ENCODE measurements at regions not wholly inside any gene's neighbourhood (a gene's known extent, or its start where the extent isn't known, plus 50 kb on each side); places are given as distances from the start of the nearest gene placed in this dataset.

- Histone ChIP-seq H3K4me1 (ENCODE audit: control insufficient read depth, insufficient read depth, low read length) (peaks cover 3% of the 10 kb centered on the region), H3K9me3 (ENCODE audit: control insufficient read depth, low read length) (no peaks in the 10 kb centered on the region), H3K36me3 (ENCODE audit: control insufficient read depth, insufficient read depth, low read length, severe bottlenecking) (no peaks in the 10 kb centered on the region), H3K9ac (ENCODE audit: low read length) (peak overlapping the region; percentile 17), H3K4me3 (ENCODE audit: low read length) (no peak overlapping the region), H3K27me3 (replicated peaks; ENCODE audit: control insufficient read depth, insufficient read depth, low read length) (peaks cover 5% of the 10 kb centered on the region)
- DNase-seq (ENCODE audit: low read depth) = peak; percentile 90
Measured at GRCh38 chr11:112588252-112588694, 327.6 kb upstream of the PLET1 start.

DNA sequence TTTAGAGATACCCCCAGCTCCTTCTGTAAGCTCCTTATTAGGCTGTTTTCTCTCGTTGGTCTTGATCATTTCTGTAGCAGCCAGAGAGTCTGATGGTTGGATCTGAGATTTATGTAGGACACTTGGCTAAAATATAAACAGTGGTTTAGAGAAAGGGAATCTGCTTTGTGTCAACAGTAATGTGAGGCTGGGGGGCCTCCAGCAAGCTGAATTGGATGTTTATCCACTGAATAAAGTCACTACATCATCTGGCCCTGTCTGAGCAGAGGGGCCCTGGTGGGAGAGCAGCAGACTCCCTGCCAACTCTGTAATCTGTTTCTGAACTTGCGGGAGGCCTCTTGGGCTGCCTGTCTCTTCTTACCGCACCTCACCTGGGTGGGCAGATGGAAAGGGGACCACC lies 328.5 kb upstream of the PLET1 start:
- no peak for DNase-seq (ENCODE audit: low read depth)
- H3K27me3 ChIP-seq (replicated peaks; ENCODE audit: control insufficient read depth, insufficient read depth, low read length) = peaks cover 5% of the 10 kb centered on the region
- no peak overlapping the region for H3K9ac ChIP-seq (ENCODE audit: low read length)
- H3K36me3 ChIP-seq (ENCODE audit: control insufficient read depth, insufficient read depth, low read length, severe bottlenecking) = no peaks in the 10 kb centered on the region
- peaks cover 3% of the 10 kb centered on the region for H3K4me1 ChIP-seq (ENCODE audit: control insufficient read depth, insufficient read depth, low read length)
- H3K4me3 ChIP-seq (ENCODE audit: low read length) = no peak overlapping the region
- H3K9me3 ChIP-seq (ENCODE audit: control insufficient read depth, low read length) = no peaks in the 10 kb centered on the region

GRCh38 chr11:112590764-112591163 lies 330.1 kb upstream of the PLET1 start:
- Histone ChIP-seq H3K9me3 (ENCODE audit: control insufficient read depth, low read length) (no peaks in the 10 kb centered on the region), H3K4me3 (ENCODE audit: low read length) (no peak overlapping the region), H3K9ac (ENCODE audit: low read length) (no peak overlapping the region), H3K27me3 (replicated peaks; ENCODE audit: control insufficient read depth, insufficient read depth, low read length) (no peaks in the 10 kb centered on the region), H3K36me3 (ENCODE audit: control insufficient read depth, insufficient read depth, low read length, severe bottlenecking) (no peaks in the 10 kb centered on the region), H3K4me1 (ENCODE audit: control insufficient read depth, insufficient read depth, low read length) (peaks cover 3% of the 10 kb centered on the region)
- DNase-seq (ENCODE audit: low read depth) = no peak

- DNase-seq (ENCODE audit: low read depth) = no peak
- H3K9ac ChIP-seq (ENCODE audit: low read length) = no peak overlapping the region
- no peaks in the 10 kb centered on the region for H3K27me3 ChIP-seq (replicated peaks; ENCODE audit: control insufficient read depth, insufficient read depth, low read length)
- H3K36me3 ChIP-seq (ENCODE audit: control insufficient read depth, insufficient read depth, low read length, severe bottlenecking) = no peaks in the 10 kb centered on the region
- H3K4me3 ChIP-seq (ENCODE audit: low read length) = no peak overlapping the region
- H3K9me3 ChIP-seq (ENCODE audit: control insufficient read depth, low read length) = no peaks in the 10 kb centered on the region
- peaks cover under 1% of the 10 kb centered on the region for H3K4me1 ChIP-seq (ENCODE audit: control insufficient read depth, insufficient read depth, low read length)
Measured at GRCh38 chr11:112593440-112593839, 332.8 kb upstream of the PLET1 start.

DNA sequence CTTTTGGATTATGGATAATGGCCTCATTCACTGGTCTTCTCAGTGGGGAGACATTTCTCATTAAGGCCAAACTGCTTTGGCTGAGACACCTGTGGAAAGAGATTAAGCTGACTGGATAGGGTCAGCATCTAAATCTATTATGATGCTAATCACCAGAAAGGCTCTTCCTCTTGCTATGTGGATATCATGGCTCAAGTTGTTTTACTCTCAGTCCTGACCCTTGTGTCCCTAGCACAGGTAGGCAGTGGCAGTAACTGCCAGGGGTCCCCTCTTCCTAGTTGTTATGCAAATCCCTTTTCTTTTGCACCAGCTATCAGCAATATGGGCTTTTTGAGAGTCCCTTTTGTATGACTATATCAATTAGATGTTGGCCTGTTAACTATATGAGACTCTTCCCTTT lies 335.7 kb upstream of the PLET1 start:
- H3K27me3 ChIP-seq (replicated peaks; ENCODE audit: control insufficient read depth, insufficient read depth, low read length) = no peaks in the 10 kb centered on the region
- no peak for DNase-seq (ENCODE audit: low read depth)
- no peak overlapping the region for H3K9ac ChIP-seq (ENCODE audit: low read length)
- no peaks in the 10 kb centered on the region for H3K4me1 ChIP-seq (ENCODE audit: control insufficient read depth, insufficient read depth, low read length)
- no peak overlapping the region for H3K4me3 ChIP-seq (ENCODE audit: low read length)
- H3K36me3 ChIP-seq (ENCODE audit: control insufficient read depth, insufficient read depth, low read length, severe bottlenecking) = no peaks in the 10 kb centered on the region
- H3K9me3 ChIP-seq (ENCODE audit: control insufficient read depth, low read length) = no peaks in the 10 kb centered on the region

DNA sequence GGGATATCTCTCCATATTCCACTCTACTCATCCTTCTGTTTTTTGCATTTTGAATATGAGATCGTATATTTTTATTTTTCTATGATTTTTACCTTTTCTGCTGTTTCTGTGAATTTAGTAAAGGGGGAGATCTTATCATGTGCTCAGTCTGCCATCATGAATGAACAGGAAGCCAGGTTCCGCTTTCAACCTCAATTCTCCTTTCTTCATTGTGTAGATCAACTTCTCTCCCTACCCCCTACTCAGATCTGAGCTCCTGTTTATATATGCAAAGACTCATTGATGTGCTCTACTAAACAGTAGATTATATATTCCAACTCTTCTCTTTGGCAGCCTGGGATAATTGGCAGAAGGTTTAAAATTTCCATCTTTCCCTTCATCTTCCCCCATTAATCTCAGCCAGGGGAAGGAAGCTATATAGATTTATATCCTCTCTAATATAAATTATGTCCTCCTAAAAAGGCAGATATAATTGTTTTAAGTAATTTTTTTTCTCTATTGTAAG lies 336.7 kb upstream of the PLET1 start:
- Histone ChIP-seq H3K4me1 (ENCODE audit: control insufficient read depth, insufficient read depth, low read length) (no peaks in the 10 kb centered on the region), H3K4me3 (ENCODE audit: low read length) (no peak overlapping the region), H3K9me3 (ENCODE audit: control insufficient read depth, low read length) (no peaks in the 10 kb centered on the region), H3K9ac (ENCODE audit: low read length) (no peak overlapping the region), H3K36me3 (ENCODE audit: control insufficient read depth, insufficient read depth, low read length, severe bottlenecking) (no peaks in the 10 kb centered on the region), H3K27me3 (replicated peaks; ENCODE audit: control insufficient read depth, insufficient read depth, low read length) (no peaks in the 10 kb centered on the region)
- no peak for DNase-seq (ENCODE audit: low read depth)

DNA sequence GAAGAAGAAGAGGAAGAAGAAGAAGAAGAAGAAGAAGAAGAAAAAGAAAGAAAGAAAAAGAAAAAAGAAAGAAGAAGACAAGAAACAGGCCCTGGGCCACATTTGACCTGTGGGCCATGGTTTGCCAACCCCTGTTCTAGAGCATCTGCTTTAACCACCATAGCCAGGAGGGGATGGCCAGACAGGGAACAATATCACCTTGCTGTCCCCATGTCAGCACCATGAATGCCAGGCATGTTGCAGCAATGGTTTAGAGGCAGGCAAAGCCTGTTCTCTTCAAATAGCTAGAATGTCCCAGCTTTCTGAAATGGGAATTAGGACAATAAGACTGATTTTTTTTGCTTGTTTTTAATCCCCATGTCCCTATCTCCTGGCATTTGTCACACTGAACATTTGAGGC lies 338.6 kb upstream of the PLET1 start:
- no peak for DNase-seq (ENCODE audit: low read depth)
- H3K9me3 ChIP-seq (ENCODE audit: control insufficient read depth, low read length) = no peaks in the 10 kb centered on the region
- no peak overlapping the region for H3K4me3 ChIP-seq (ENCODE audit: low read length)
- H3K27me3 ChIP-seq (replicated peaks; ENCODE audit: control insufficient read depth, insufficient read depth, low read length) = no peaks in the 10 kb centered on the region
- no peaks in the 10 kb centered on the region for H3K4me1 ChIP-seq (ENCODE audit: control insufficient read depth, insufficient read depth, low read length)
- no peak overlapping the region for H3K9ac ChIP-seq (ENCODE audit: low read length)
- H3K36me3 ChIP-seq (ENCODE audit: control insufficient read depth, insufficient read depth, low read length, severe bottlenecking) = no peaks in the 10 kb centered on the region

DNA sequence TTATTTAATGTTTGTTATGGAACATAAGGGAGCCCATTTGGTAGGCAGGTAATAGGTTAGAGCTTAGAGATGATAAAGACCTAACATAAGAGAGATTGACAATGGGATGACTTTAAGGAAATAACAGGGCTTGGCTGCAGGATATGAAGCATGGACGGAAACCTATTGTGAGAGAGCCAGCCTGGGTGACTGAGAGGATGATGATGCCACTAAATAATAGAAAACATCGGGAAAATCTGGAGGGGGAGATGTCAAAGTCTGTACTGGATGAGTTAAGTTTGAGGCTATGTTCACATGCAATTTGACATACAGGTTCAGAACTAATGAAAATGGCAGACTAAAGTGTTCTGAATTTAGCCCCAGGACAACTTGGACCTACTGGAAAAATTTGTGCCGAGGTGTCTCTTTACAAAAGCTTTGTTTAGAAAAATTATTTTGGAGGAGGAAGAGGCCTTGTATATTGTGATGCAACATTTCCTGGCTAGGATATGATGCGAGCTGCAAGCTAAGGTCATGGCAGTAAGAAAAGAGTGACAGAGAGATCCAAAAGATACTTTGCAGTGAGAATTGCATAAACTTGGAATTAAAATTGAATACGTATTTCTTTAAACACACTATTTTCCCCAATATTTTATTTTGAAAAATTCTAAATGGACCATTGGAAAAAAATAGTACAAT lies 339.3 kb upstream of the PLET1 start:
- H3K4me1 ChIP-seq (ENCODE audit: control insufficient read depth, insufficient read depth, low read length) = no peaks in the 10 kb centered on the region
- H3K9ac ChIP-seq (ENCODE audit: low read length) = no peak overlapping the region
- no peaks in the 10 kb centered on the region for H3K9me3 ChIP-seq (ENCODE audit: control insufficient read depth, low read length)
- DNase-seq (ENCODE audit: low read depth) = no peak
- H3K4me3 ChIP-seq (ENCODE audit: low read length) = no peak overlapping the region
- no peaks in the 10 kb centered on the region for H3K27me3 ChIP-seq (replicated peaks; ENCODE audit: control insufficient read depth, insufficient read depth, low read length)
- H3K36me3 ChIP-seq (ENCODE audit: control insufficient read depth, insufficient read depth, low read length, severe bottlenecking) = no peaks in the 10 kb centered on the region

DNA sequence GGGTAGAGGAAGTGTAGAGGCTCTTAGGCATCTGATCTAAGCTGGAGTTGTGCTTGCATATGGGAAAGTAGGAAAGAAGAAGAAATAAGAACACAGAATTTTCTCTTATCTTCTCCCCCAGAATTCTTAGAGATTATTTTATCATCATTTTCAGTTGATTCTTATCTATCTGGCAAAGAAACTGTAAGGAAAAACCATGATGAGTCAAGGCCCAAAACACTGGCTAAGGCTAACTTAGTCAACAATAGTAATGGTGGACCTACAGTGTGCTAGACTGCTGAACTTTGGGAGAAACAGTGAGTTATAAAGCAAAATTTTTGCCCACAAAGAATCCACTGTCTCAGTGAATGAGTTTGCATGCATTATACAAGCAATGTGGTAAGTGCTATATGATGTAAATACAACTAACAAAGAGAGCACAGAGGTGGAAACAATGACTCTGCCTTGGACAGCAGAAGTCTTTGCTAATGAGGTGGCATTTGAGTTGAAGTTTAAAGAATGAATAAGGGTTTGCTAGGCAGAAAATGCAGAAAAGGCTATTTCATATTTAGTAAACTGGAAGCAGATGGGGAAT lies 344.5 kb upstream of the PLET1 start:
- Histone ChIP-seq H3K9me3 (ENCODE audit: control insufficient read depth, low read length) (no peaks in the 10 kb centered on the region), H3K27me3 (replicated peaks; ENCODE audit: control insufficient read depth, insufficient read depth, low read length) (no peaks in the 10 kb centered on the region), H3K36me3 (ENCODE audit: control insufficient read depth, insufficient read depth, low read length, severe bottlenecking) (no peaks in the 10 kb centered on the region), H3K9ac (ENCODE audit: low read length) (no peak overlapping the region), H3K4me3 (ENCODE audit: low read length) (no peak overlapping the region), H3K4me1 (ENCODE audit: control insufficient read depth, insufficient read depth, low read length) (no peaks in the 10 kb centered on the region)
- DNase-seq (ENCODE audit: low read depth) = no peak

GRCh38 chr11:112606656-112607055 lies 346.0 kb upstream of the PLET1 start:
- no peaks in the 10 kb centered on the region for H3K9me3 ChIP-seq (ENCODE audit: control insufficient read depth, low read length)
- H3K4me1 ChIP-seq (ENCODE audit: control insufficient read depth, insufficient read depth, low read length) = peaks cover 6% of the 10 kb centered on the region
- H3K4me3 ChIP-seq (ENCODE audit: low read length) = no peak overlapping the region
- DNase-seq (ENCODE audit: low read depth) = no peak
- H3K27me3 ChIP-seq (replicated peaks; ENCODE audit: control insufficient read depth, insufficient read depth, low read length) = no peaks in the 10 kb centered on the region
- no peaks in the 10 kb centered on the region for H3K36me3 ChIP-seq (ENCODE audit: control insufficient read depth, insufficient read depth, low read length, severe bottlenecking)
- no peak overlapping the region for H3K9ac ChIP-seq (ENCODE audit: low read length)

- no peak overlapping the region for H3K9ac ChIP-seq (ENCODE audit: low read length)
- H3K36me3 ChIP-seq (ENCODE audit: control insufficient read depth, insufficient read depth, low read length, severe bottlenecking) = no peaks in the 10 kb centered on the region
- H3K27me3 ChIP-seq (replicated peaks; ENCODE audit: control insufficient read depth, insufficient read depth, low read length) = no peaks in the 10 kb centered on the region
- peaks cover 12% of the 10 kb centered on the region for H3K4me1 ChIP-seq (ENCODE audit: control insufficient read depth, insufficient read depth, low read length)
- DNase-seq (ENCODE audit: low read depth) = no peak
- no peaks in the 10 kb centered on the region for H3K9me3 ChIP-seq (ENCODE audit: control insufficient read depth, low read length)
- H3K4me3 ChIP-seq (ENCODE audit: low read length) = no peak overlapping the region
Measured at GRCh38 chr11:112608509-112608908, 347.8 kb upstream of the PLET1 start.

- peaks cover 12% of the 10 kb centered on the region for H3K4me1 ChIP-seq (ENCODE audit: control insufficient read depth, insufficient read depth, low read length)
- no peaks in the 10 kb centered on the region for H3K36me3 ChIP-seq (ENCODE audit: control insufficient read depth, insufficient read depth, low read length, severe bottlenecking)
- H3K9me3 ChIP-seq (ENCODE audit: control insufficient read depth, low read length) = no peaks in the 10 kb centered on the region
- no peak for DNase-seq (ENCODE audit: low read depth)
- H3K9ac ChIP-seq (ENCODE audit: low read length) = no peak overlapping the region
- H3K27me3 ChIP-seq (replicated peaks; ENCODE audit: control insufficient read depth, insufficient read depth, low read length) = no peaks in the 10 kb centered on the region
- no peak overlapping the region for H3K4me3 ChIP-seq (ENCODE audit: low read length)
Measured at GRCh38 chr11:112610494-112610893, 349.8 kb upstream of the PLET1 start.

Measured in adipocyte (in vitro differentiated cells).